PFSK-1 (cell line): ENCODE measurements at regions not wholly inside any gene's neighbourhood (a gene's known extent, or its start where the extent isn't known, plus 50 kb on each side); places are given as distances from the start of the nearest gene placed in this dataset.

Experiments used
- POLR2AphosphoS5 ChIP-seq: IDR thresholded peaks from 2 replicates; pipeline ENCODE4 v1.6.1; 2012; ENCODE audit warnings: low read depth, mild to moderate bottlenecking, control low read depth, low read length, moderate library complexity
- SIN3A ChIP-seq: IDR thresholded peaks from 2 replicates; pipeline ENCODE4 v1.6.1; 2012; ENCODE audit warnings: mild to moderate bottlenecking, low read length, moderate library complexity, borderline replicate concordance; ENCODE audit not compliant: insufficient read depth
- TF ChIP-seq, protein P1 (sequence below), 2 experiments: IDR thresholded peaks; 2 replicates each; pipeline versions ENCODE4 v1.6.1 to v1.8.0; 2011 to 2012; ENCODE audit warnings: low read depth in 2 of 2, low read length in 2 of 2, control low read depth in 1 of 2, inconsistent platforms in 1 of 2, mild to moderate bottlenecking in 1 of 2, moderate library complexity in 1 of 2; ENCODE audit not compliant: insufficient read depth in 1 of 2

GRCh38 chr13:74329962-74330361 is 195.8 kb upstream of the KLF12 start:
- TF ChIP-seq POLR2AphosphoS5 (no peak), SIN3A (no peak)
- TF ChIP-seq, protein P1, sequence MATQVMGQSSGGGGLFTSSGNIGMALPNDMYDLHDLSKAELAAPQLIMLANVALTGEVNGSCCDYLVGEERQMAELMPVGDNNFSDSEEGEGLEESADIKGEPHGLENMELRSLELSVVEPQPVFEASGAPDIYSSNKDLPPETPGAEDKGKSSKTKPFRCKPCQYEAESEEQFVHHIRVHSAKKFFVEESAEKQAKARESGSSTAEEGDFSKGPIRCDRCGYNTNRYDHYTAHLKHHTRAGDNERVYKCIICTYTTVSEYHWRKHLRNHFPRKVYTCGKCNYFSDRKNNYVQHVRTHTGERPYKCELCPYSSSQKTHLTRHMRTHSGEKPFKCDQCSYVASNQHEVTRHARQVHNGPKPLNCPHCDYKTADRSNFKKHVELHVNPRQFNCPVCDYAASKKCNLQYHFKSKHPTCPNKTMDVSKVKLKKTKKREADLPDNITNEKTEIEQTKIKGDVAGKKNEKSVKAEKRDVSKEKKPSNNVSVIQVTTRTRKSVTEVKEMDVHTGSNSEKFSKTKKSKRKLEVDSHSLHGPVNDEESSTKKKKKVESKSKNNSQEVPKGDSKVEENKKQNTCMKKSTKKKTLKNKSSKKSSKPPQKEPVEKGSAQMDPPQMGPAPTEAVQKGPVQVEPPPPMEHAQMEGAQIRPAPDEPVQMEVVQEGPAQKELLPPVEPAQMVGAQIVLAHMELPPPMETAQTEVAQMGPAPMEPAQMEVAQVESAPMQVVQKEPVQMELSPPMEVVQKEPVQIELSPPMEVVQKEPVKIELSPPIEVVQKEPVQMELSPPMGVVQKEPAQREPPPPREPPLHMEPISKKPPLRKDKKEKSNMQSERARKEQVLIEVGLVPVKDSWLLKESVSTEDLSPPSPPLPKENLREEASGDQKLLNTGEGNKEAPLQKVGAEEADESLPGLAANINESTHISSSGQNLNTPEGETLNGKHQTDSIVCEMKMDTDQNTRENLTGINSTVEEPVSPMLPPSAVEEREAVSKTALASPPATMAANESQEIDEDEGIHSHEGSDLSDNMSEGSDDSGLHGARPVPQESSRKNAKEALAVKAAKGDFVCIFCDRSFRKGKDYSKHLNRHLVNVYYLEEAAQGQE (IDR thresholded peaks at IDR 0.05; ENCODE audit: insufficient read depth in 1 of 2, low read depth in 2 of 2, low read length in 2 of 2), result no peak
